Left renal pelvis (tissue), 4 donors: ENCODE measurements at regions not wholly inside any gene's neighbourhood (a gene's known extent, or its start where the extent isn't known, plus 50 kb on each side); places are given as distances from the start of the nearest gene placed in this dataset.

Experiments used
- DNase-seq, 4 donors: peaks; one replicate each; pipeline ENCODE4 v3.0.0-alpha.2; 2013; ENCODE audit warnings: low read depth in 4 of 4, low spot score in 3 of 4

- no peak for DNase-seq
Observed at GRCh38 chr16:73152386-73153125, 104.6 kb upstream of the ZFHX3 start.

GRCh38 chr16:73151941-73152340, 104.0 kb upstream of the ZFHX3 start:
- DNase-seq, result no peak

- DNase-seq, result no peak
Observed at GRCh38 chr16:73151225-73151624, 103.3 kb upstream of the ZFHX3 start.

GRCh38 chr16:73150786-73151185, 102.9 kb upstream of the ZFHX3 start:
- no peak for DNase-seq

GRCh38 chr16:73149334-73149733, 101.4 kb upstream of the ZFHX3 start:
- DNase-seq, result no peak

- DNase-seq, result no peak
Observed at GRCh38 chr16:73147958-73148357, 100.0 kb upstream of the ZFHX3 start.

- no peak for DNase-seq
Observed at GRCh38 chr16:73145166-73145880, 97.4 kb upstream of the ZFHX3 start.

- DNase-seq, result no peak
Observed at GRCh38 chr16:73143576-73144422, 95.9 kb upstream of the ZFHX3 start.

- no peak for DNase-seq
Observed at GRCh38 chr16:73143002-73143401, 95.1 kb upstream of the ZFHX3 start.

GRCh38 chr16:73142053-73142854, 94.3 kb upstream of the ZFHX3 start:
- no peak for DNase-seq

GRCh38 chr16:73140929-73141328, 93.0 kb upstream of the ZFHX3 start:
- no peak for DNase-seq

GRCh38 chr16:73131156-73131862, 83.4 kb upstream of the ZFHX3 start:
- no peak for DNase-seq

GRCh38 chr16:73129455-73129854, 81.5 kb upstream of the ZFHX3 start:
- no peak for DNase-seq

- DNase-seq, result no peak
Observed at GRCh38 chr16:73126525-73126853, 78.6 kb upstream of the ZFHX3 start.

GRCh38 chr16:73125850-73126524, 78.1 kb upstream of the ZFHX3 start:
- DNase-seq, result no peak

GRCh38 chr16:73124665-73125375, 76.9 kb upstream of the ZFHX3 start:
- DNase-seq, result no peak

GRCh38 chr16:73124097-73124652, 76.2 kb upstream of the ZFHX3 start:
- no peak for DNase-seq

GRCh38 chr16:73122604-73123391, 74.9 kb upstream of the ZFHX3 start:
- peak in 1 of 4 donors; percentile 14 for DNase-seq
